ENCODE measurements at regions not wholly inside any gene's neighbourhood (a gene's known extent, or its start where the extent isn't known, plus 50 kb on each side); places are given as distances from the start of the nearest gene placed in this dataset.

- TF ChIP-seq CTCF (conservative IDR thresholded peaks at IDR 0.05 in 1 of 2, IDR thresholded peaks at IDR 0.05 in 1 of 2; ENCODE audit: extremely low read depth in 1 of 2, insufficient read depth in 1 of 2, low read depth in 1 of 2, low read length in 2 of 2), result no peak
- no peak for TF ChIP-seq EZH2 (IDR thresholded peaks at IDR 0.05; ENCODE audit: borderline replicate concordance, low read length)
Measured at GRCh38 chr13:111853721-111854120, 213.2 kb upstream of the SOX1 start.

Measured in mammary epithelial cell (primary cell).